ENCODE measurements at regions not wholly inside any gene's neighbourhood (a gene's known extent, or its start where the extent isn't known, plus 50 kb on each side); places are given as distances from the start of the nearest gene placed in this dataset.

DNA sequence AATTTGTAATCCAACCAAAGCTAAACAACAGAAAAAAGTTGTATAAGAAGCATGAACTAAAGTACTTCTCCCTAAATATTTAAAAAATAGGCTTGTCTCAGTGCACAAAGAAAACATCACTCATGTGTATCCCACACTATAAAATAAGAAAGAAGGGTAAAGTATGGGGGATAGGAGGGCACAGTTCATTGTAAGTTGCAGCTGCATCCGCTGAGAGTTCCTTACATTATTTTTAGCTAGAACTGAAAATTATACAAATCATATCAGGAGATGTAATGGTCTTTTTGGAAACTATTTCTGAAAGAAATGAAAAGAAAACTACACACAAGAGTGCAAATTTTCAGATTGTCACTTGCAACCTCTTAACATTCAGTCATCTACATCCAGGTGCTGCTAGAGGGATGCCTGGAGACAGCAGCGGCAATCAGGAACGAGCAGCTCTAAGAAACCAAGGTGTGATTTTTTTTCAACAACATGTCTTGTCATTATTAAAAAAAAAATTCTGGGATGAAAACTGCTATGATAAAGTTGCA is 273.6 kb downstream of the ASXL3 start:
- Histone ChIP-seq H3K4me3 (ENCODE audit: low read depth, low read length) (no peak overlapping the region), H3K36me3 (ENCODE audit: insufficient read depth) (no peaks in the 10 kb centered on the region), H3K4me1 (ENCODE audit: insufficient read depth) (no peaks in the 10 kb centered on the region), H3K27ac (ENCODE audit: low read depth) (no peak overlapping the region)
- WGBS: 93% methylated on average over 3 of the region's 3 CpGs
- no peak for DNase-seq (ENCODE audit: extremely low spot score)

DNA sequence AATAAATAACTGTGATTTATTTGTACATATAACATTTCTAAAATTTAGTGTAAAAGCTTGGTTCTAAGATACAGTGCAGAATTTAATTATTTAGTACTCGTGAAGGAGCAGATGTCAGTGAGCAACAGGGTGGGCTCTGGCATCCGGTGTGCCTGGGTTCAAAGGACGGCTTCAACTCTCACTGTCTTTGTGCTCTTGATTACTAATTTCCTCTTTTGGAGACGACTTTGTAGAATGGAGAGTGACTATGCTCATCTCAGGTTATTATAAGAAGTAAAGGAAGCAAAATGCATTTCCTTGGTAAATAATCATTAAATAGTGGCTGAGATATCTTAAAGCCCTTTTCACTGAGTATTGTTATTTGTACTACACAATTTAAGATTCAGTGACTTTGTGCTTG is 271.7 kb downstream of the ASXL3 start:
- Histone ChIP-seq H3K4me1 (ENCODE audit: insufficient read depth) (no peaks in the 10 kb centered on the region), H3K36me3 (ENCODE audit: insufficient read depth) (no peaks in the 10 kb centered on the region), H3K27ac (ENCODE audit: low read depth) (no peak overlapping the region), H3K4me3 (ENCODE audit: low read depth, low read length) (no peak overlapping the region)
- 46% methylated on average over 4 of the region's 4 CpGs for WGBS
- DNase-seq (ENCODE audit: extremely low spot score): no peak

DNA sequence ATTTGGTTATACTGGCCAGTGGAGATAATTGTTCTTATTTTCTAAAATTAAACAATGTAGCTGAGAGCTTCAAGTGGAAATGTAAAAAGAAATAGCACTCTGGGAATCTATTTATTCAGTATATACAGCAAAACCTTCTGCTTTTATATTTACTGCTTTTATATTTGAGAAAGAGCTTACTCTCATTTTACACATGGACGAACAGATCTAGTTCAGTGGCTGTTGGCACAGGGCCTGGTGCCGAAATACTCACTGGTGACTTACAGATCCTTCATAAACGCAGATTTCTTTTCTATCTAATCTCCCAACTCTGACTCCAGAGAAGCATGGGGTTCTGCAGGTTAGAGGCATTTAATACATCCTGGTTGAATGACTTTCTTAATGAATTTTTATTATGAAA is 266.2 kb downstream of the ASXL3 start:
- WGBS: 54% methylated on average over 3 of the region's 3 CpGs
- Histone ChIP-seq H3K27ac (ENCODE audit: low read depth) (no peak overlapping the region), H3K36me3 (ENCODE audit: insufficient read depth) (no peaks in the 10 kb centered on the region), H3K4me1 (ENCODE audit: insufficient read depth) (no peaks in the 10 kb centered on the region), H3K4me3 (ENCODE audit: low read depth, low read length) (no peak overlapping the region)
- no peak for DNase-seq (ENCODE audit: extremely low spot score)

DNA sequence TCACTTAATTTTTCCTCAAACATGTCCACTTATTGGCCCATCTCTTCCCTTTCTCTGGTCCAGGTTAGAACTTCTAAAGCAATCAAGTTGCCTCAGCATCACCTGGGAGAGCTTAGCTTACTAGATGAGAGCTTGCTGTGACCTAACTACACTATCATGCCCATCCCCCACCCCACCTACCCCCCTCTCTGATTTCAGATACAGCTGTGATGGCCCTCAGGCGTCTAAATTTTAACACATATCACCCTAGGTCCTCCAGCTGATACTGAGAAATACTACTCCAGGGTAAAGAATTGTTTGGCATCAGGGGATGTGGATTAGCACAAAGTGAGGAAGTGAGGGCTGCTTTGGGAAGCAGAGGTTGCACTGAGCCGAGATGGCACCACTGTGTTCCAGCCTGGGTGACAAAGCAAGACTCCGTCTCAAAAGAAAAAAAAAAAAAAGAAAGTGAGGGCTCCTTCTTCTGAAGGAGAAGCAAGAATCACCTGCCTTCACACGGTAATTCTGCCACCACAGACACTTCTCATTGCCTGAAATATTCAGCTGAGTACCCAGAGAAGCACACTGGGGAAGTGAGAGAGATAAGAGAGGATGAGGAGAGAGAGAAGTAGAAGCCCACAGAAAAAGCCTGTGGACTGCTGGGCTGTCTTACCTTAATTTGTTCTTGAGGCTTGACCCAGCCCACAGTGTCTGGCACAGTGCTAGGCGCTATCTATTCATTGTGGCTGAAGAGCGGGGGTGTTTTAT is 263.4 kb downstream of the ASXL3 start:
- H3K4me1 ChIP-seq (ENCODE audit: insufficient read depth): no peaks in the 10 kb centered on the region
- WGBS: 88% methylated on average over 6 of the region's 6 CpGs
- no peak overlapping the region for H3K27ac ChIP-seq (ENCODE audit: low read depth)
- no peak overlapping the region for H3K4me3 ChIP-seq (ENCODE audit: low read depth, low read length)
- no peaks in the 10 kb centered on the region for H3K36me3 ChIP-seq (ENCODE audit: insufficient read depth)
- DNase-seq (ENCODE audit: extremely low spot score): no peak

DNA sequence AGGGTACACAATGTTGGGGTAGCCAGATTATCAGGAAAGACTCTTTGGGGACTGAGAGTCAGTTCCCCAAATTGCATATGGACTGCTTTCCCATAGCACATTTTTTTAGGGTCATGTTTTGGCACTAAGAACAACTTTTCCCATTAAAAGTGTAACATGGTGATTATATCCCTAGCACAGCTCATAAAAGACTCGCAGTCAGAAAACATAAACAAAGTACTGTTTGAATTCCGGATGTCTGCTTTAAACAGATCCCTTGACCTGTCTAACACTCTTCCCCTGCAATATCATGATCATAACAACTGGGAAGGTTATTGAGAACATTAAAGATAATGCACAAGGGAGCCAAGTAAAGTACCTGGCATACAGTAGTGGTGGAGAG is 262.2 kb downstream of the ASXL3 start:
- H3K4me3 ChIP-seq (ENCODE audit: low read depth, low read length): no peak overlapping the region
- H3K4me1 ChIP-seq (ENCODE audit: insufficient read depth): no peaks in the 10 kb centered on the region
- H3K36me3 ChIP-seq (ENCODE audit: insufficient read depth): no peaks in the 10 kb centered on the region
- DNase-seq (ENCODE audit: extremely low spot score): no peak
- H3K27ac ChIP-seq (ENCODE audit: low read depth): no peak overlapping the region
- WGBS: 17% methylated on average over 2 of the region's 2 CpGs

DNA sequence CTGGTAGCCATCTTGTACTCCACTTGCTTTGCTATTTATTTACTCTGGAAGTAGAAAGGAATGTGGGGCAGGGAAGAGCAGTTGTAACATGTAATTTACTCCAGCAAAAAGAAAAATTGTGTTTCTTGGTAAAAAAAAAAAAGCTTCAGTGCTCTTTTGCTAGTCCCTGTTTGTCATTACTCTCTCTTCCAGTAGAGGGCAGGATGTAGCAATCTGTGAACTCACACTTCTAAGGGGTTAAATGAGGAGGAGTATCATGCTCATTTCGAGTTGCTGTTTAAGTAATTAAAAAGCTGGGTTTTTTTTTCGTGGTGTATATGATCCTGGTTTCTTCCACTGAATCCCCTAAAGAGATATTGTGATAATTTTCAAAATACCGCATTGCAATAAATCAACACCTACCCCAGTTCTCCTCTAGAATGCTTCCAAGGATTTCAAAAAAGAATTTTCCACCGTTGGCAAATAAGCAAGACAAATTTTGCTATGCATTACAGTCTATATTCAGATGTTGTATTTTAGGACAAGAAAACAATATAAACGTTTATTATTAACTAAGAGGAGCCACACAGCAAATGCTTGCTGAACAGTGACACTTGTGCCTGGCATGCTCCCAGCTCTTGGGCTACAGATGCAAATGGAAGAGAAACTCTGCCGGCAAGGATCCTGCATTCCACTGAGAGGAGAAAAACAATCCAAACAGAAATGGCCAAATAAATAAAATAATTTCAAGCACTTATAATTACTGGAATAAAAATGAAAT is 261.6 kb downstream of the ASXL3 start:
- no peak overlapping the region for H3K4me3 ChIP-seq (ENCODE audit: low read depth, low read length)
- 5% methylated on average over 6 of the region's 6 CpGs for WGBS
- no peaks in the 10 kb centered on the region for H3K4me1 ChIP-seq (ENCODE audit: insufficient read depth)
- DNase-seq (ENCODE audit: extremely low spot score): peak; percentile 36
- H3K27ac ChIP-seq (ENCODE audit: low read depth): no peak overlapping the region
- H3K36me3 ChIP-seq (ENCODE audit: insufficient read depth): no peaks in the 10 kb centered on the region

DNA sequence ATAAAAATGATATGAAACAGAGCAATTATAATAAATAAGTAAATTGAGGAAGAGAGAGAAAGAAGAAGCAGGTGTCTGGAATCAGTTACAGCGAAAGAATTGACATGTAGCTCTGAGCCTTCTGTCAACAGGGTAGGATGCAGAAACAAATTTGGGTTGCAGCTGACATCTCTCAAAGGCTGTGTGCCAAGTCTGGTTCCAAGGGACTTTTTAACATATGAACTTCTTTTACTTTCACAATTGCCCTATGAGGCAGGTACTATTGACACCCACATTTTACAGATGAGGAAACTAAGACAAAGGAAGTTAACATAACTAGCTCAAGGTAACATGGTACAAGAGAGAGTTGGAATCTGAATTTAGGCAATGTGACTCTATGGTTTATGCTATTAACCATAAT is 260.0 kb downstream of the ASXL3 start:
- Histone ChIP-seq H3K4me1 (ENCODE audit: insufficient read depth) (no peaks in the 10 kb centered on the region), H3K27ac (ENCODE audit: low read depth) (no peak overlapping the region), H3K4me3 (ENCODE audit: low read depth, low read length) (no peak overlapping the region), H3K36me3 (ENCODE audit: insufficient read depth) (no peaks in the 10 kb centered on the region)
- DNase-seq (ENCODE audit: extremely low spot score): no peak
- WGBS: 85% methylated on average over 1 of the region's 1 CpG

DNA sequence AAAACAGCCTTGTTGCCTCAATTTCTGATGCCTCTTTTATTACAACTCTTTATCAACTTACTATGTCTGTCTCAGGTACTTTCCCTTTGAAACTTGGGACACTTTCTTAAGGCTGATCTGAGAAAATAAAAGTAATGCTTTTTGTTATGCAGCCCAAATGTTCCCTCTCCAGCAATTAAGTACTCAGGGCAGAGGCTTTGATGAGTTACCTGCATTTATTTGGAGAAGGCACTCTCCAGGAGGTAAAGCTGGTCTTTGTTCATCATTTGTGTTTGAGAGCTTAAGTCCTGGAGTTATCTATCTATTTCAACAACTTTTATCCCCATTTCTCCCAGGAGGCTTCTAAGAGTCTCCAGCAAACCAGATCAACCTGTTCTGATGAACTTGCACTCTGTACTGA is 259.2 kb downstream of the ASXL3 start:
- Histone ChIP-seq H3K4me1 (ENCODE audit: insufficient read depth) (no peaks in the 10 kb centered on the region), H3K27ac (ENCODE audit: low read depth) (no peak overlapping the region), H3K4me3 (ENCODE audit: low read depth, low read length) (no peak overlapping the region), H3K36me3 (ENCODE audit: insufficient read depth) (no peaks in the 10 kb centered on the region)
- DNase-seq (ENCODE audit: extremely low spot score): no peak

DNA sequence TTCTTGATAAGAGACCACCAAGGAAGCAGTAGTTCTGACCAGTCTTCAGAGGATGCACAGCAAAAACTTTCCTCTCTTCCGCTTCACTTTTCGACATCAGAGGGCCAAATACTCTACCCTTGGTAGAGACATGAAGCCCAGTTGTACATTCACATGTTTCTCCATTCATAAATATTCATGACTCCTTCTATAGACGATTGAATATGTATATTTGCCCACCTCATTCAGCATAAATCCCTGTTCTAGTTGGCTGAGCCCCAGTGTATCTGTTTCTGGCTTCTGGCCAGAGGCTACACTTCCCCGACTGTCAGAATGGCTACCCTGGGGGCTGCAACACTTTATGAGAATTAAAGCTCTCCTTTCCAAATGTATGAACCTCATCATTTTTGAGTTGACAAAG is 258.5 kb downstream of the ASXL3 start:
- no peak overlapping the region for H3K4me3 ChIP-seq (ENCODE audit: low read depth, low read length)
- no peak for DNase-seq (ENCODE audit: extremely low spot score)
- WGBS: 60% methylated on average over 4 of the region's 4 CpGs
- H3K27ac ChIP-seq (ENCODE audit: low read depth): no peak overlapping the region
- H3K36me3 ChIP-seq (ENCODE audit: insufficient read depth): no peaks in the 10 kb centered on the region
- no peaks in the 10 kb centered on the region for H3K4me1 ChIP-seq (ENCODE audit: insufficient read depth)

DNA sequence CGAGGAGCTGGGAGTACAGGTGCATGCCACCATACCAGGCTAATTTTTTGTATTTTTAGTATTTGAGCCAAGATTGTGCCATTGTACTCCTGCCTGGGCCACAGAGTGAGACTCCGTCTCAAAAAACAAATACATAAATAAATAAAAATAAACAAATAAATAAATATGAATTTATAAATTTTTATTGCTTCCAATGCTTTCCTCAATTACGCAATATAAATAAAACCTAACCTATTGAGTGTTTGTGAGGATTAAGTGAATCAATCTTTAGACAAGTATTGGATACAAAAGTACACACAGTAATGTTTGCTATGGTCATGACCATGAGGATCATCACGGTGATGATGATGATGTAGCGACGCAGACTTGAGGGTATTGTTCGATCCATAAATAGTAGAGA is 257.4 kb downstream of the ASXL3 start:
- H3K4me1 ChIP-seq (ENCODE audit: insufficient read depth): no peaks in the 10 kb centered on the region
- 95% methylated on average over 7 of the region's 7 CpGs for WGBS
- H3K4me3 ChIP-seq (ENCODE audit: low read depth, low read length): no peak overlapping the region
- DNase-seq (ENCODE audit: extremely low spot score): no peak
- no peak overlapping the region for H3K27ac ChIP-seq (ENCODE audit: low read depth)
- H3K36me3 ChIP-seq (ENCODE audit: insufficient read depth): no peaks in the 10 kb centered on the region

DNA sequence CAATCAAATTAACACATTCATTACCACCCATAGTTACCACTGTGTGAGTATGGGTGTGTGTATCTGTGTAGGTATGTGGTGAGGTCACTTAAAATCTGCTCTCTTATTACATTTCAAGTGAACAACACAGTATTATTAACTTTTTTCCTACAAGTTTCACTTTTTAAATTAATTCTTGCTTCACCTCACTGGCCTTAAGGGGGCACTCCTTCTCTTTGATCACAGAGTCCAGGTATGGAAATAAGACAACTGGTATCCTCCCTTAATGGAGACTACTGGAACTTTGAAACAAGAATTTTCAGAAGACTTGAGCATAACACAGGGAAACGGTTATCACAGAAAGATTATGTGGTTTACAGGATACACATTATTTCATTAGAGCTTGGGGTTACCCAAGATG is 255.8 kb downstream of the ASXL3 start:
- Histone ChIP-seq H3K36me3 (ENCODE audit: insufficient read depth) (no peaks in the 10 kb centered on the region), H3K4me3 (ENCODE audit: low read depth, low read length) (no peak overlapping the region), H3K4me1 (ENCODE audit: insufficient read depth) (no peaks in the 10 kb centered on the region), H3K27ac (ENCODE audit: low read depth) (no peak overlapping the region)
- 87% methylated on average over 1 of the region's 1 CpG for WGBS
- DNase-seq (ENCODE audit: extremely low spot score): no peak

DNA sequence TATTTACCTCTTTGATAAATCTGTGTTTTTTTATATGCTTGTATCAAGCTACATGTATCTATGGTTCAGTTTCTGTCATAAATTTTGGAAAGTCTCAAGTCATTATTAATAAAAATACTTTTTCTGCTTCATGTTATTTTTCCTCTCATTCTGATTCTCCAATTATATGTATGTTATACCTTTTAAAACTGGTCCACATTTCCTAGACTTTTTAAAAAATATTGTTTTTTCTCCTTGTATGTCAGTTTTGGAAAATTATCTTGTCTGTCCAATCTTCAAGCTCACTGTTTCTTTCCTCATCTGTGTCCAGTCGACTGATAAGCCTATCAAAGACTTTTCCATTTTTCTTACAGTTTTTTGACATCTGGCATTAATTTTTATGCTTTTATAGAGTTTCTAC is 253.4 kb downstream of the ASXL3 start:
- DNase-seq (ENCODE audit: extremely low spot score): no peak
- no peak overlapping the region for H3K27ac ChIP-seq (ENCODE audit: low read depth)
- H3K4me1 ChIP-seq (ENCODE audit: insufficient read depth): no peaks in the 10 kb centered on the region
- H3K4me3 ChIP-seq (ENCODE audit: low read depth, low read length): no peak overlapping the region
- no peaks in the 10 kb centered on the region for H3K36me3 ChIP-seq (ENCODE audit: insufficient read depth)
- 35% methylated on average over 1 of the region's 1 CpG for WGBS

DNA sequence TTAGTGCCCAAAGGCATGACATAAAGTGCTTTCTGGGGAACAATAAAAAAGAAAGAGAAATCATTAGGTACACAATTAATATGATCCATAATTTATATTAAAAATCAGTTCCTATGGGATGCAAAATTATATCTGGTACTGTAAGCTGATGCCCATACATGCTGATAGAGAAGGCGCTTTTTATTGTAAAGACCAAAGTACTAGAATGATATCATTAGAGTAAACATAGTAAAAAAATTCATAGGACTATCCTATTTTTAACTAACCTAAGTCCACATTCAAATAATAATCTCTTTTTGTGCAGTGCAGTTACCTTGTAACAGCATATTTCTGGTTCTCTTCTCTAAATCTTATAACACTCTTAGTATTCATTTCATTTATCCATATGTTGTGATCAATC is 252.2 kb downstream of the ASXL3 start:
- Histone ChIP-seq H3K4me3 (ENCODE audit: low read depth, low read length) (no peak overlapping the region), H3K4me1 (ENCODE audit: insufficient read depth) (no peaks in the 10 kb centered on the region), H3K36me3 (ENCODE audit: insufficient read depth) (no peaks in the 10 kb centered on the region), H3K27ac (ENCODE audit: low read depth) (no peak overlapping the region)
- DNase-seq (ENCODE audit: extremely low spot score): no peak
- 81% methylated on average over 1 of the region's 1 CpG for WGBS

DNA sequence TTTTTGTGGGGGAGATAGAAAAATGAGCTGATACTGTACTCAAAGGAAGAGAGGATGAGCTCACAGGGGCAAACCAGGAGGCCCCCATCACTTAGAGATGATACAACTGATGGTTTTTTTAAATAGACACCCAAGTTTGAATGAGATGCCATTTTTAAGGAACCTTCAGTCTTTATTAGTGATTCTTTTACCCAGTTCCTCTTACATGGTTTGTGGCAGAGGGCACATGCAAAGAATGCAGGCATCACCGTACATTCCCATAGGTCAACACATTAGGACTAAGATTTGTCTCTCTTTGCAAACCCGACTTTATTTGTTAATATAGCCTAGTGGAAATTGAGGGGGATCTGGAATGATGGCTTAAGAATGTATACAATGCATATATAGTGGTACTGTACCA is 250.9 kb downstream of the ASXL3 start:
- Histone ChIP-seq H3K4me3 (ENCODE audit: low read depth, low read length) (no peak overlapping the region), H3K36me3 (ENCODE audit: insufficient read depth) (no peaks in the 10 kb centered on the region), H3K4me1 (ENCODE audit: insufficient read depth) (no peaks in the 10 kb centered on the region), H3K27ac (ENCODE audit: low read depth) (no peak overlapping the region)
- DNase-seq (ENCODE audit: extremely low spot score): no peak
- WGBS: 60% methylated on average over 2 of the region's 2 CpGs
